GM10266 (cell line): ENCODE measurements at regions not wholly inside any gene's neighbourhood (a gene's known extent, or its start where the extent isn't known, plus 50 kb on each side); places are given as distances from the start of the nearest gene placed in this dataset.

ENCODE experiments used
- DNase-seq: peaks from one replicate; pipeline ENCODE4 v3.0.0; 2012; ENCODE audit errors: extremely low spot score
- CTCF ChIP-seq: IDR thresholded peaks from 2 replicates; pipeline ENCODE4 v1.5.1; 2012; ENCODE audit warnings: mild to moderate bottlenecking, low read depth; ENCODE audit not compliant: control insufficient read depth, insufficient read depth; ENCODE audit errors: missing control alignments

DNA sequence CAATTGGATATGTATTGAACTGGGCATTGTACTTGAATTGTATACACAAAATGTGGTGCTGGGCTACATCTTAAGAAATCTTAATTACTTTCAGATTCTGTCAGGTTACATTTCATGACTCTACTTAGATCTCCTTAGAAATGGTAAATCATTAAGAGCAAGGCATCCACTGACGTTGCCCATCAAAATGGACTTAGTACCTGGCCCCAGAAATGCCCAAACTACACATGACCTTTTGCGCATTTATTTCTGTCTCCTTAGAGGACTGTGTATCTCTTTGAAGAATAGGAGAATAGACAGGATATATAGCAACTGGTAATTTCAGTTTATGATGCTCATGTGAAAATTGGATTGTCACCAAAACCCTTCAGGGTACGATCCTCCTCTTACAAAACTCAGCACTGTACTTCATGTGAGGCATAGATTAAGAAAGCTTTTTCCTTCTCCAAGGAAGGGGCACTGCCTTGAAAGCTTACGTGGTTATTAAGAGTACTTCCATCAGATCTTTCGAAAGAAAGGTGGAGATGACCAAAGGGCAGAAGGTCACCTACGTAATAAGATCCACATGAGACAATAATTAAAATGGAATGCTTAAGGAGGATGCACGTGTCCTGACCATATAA, 61.4 kb upstream of the BMP2 start:
- no peak for DNase-seq
- no peak for TF ChIP-seq CTCF

DNA sequence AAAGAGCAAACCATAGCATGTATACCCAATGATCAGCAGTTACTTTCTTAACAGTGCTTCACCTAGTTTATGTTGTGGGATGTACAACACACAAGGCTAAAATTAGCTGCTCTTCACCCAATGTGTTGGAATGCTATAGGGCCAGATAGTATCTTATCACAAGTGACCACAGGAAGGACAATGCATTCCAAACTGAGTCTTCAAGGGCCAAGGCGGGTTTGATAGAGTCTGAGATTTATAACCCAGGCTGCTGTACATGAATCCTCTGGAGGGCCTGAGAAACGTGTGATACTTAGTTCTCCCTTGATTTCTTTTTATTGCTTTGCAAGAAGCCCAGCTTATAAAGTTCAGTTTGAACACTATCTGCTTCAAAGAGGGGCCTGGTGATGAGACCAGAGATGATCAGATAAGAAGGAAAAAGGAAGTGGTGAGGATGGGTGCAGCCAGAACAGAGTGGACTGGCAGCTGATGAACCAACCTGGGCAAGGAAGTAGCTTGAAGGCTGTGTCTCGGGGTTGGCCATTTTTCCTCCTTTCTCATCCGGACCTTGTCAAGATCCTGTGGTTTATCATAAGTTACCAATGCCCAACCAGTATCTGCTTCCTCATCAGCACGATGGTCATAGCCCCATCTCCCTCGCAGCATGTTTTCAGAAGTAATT, 62.2 kb upstream of the BMP2 start:
- no peak for DNase-seq
- no peak for TF ChIP-seq CTCF

- TF ChIP-seq CTCF, result no peak
These were observed 63.2 kb upstream of the BMP2 start for GRCh38 chr20:6704132-6704861.

GRCh38 chr20:6703656-6704055, 63.8 kb upstream of the BMP2 start:
- no peak for DNase-seq
- no peak for TF ChIP-seq CTCF

More at GRCh38 chr20:6704132-6704861, 63.2 kb upstream of the BMP2 start:
- no peak for DNase-seq

DNA sequence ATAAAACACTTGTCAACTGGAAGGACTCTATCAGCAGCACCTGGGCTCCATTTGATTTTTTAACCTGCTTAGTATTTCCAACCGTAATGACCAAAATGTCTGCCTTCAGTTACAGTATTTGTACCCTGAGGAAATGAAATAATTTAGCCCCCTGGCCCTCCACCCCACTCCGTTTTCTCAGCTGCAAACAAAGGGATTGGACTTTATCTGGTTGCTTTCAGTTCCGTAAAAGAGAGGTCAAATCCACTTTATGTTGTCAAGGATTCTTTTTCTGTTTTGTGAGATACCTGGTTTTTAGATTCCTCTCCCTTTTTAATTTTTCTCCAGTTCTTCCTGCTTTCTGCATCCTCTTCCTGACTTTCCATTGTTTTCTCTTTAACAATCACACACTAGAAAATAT, 64.4 kb upstream of the BMP2 start:
- TF ChIP-seq CTCF, result no peak
- no peak for DNase-seq

GRCh38 chr20:6702144-6702543, 65.3 kb upstream of the BMP2 start:
- no peak for TF ChIP-seq CTCF
- no peak for DNase-seq
